ENCODE measurements at regions not wholly inside any gene's neighbourhood (a gene's known extent, or its start where the extent isn't known, plus 50 kb on each side); places are given as distances from the start of the nearest gene placed in this dataset.
"Not testable (repeated sequence)": the region's sequence is repeated elsewhere in the genome, so short reads cannot be mapped to it uniquely, and the experiment has no call there.

DNA sequence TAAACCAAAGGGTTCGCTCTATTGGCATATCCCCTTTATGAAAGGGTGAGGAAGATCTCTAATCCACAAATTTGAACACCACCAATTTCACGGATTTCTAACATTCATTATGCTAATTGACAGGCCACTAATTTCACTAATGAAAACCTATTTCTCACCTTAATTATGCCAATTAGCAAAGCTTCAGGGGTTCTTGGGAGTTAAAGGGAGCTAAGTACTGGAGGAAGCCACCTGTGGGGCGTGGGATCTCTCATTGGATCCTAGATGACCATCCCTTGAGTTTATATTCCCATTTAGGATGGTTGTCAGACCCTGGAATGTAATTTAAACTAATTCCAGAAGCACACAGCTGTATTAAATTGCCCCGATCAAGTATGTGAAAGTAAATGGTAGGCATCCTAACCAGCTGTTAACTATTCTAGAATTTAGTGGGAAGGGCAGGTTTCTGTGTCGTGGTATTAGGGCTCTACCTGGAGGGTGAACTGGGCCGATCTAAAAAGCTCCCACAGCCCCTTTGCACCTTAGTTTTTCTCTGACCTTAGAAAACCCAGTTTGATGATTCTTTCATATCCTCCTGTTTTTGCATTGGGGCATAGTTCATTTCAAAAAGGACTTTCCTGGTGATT is 77.1 kb downstream of the C9orf152 start:
- peak overlapping the region in 3 of 4 donors; percentile 12 to 83 (median 76) for H3K27ac ChIP-seq
- no peak overlapping the region for H3K4me3 ChIP-seq

DNA sequence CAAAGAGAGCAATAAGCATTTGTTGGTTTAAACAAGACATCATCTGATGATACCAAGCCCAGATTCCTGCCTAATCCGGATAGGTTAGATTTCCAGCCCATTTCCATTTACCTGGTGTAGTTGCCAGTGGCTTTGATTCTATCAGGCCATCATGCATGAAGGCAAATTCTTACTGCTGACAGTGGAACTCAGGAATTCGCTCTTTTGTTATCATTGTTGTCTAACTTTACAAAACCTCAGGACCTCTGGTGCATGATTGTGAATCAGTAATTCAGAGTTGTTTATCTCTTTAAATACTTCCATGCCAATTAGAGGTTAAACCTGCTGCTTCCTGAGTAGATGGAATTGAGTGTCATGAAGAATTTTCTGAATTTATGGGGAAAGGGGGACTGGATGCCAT is 76.5 kb downstream of the C9orf152 start:
- peaks cover 0 to 28% (median 0%) of the 10 kb centered on the region in 4 donors for H3K4me1 ChIP-seq
- no peaks in the 10 kb centered on the region for H3K27me3 ChIP-seq
- no peaks in the 10 kb centered on the region for H3K9me3 ChIP-seq
- no peaks in the 10 kb centered on the region for H3K36me3 ChIP-seq
- TF ChIP-seq POLR2A (IDR thresholded peaks at IDR 0.05) = no peak
- TF ChIP-seq, protein P1, sequence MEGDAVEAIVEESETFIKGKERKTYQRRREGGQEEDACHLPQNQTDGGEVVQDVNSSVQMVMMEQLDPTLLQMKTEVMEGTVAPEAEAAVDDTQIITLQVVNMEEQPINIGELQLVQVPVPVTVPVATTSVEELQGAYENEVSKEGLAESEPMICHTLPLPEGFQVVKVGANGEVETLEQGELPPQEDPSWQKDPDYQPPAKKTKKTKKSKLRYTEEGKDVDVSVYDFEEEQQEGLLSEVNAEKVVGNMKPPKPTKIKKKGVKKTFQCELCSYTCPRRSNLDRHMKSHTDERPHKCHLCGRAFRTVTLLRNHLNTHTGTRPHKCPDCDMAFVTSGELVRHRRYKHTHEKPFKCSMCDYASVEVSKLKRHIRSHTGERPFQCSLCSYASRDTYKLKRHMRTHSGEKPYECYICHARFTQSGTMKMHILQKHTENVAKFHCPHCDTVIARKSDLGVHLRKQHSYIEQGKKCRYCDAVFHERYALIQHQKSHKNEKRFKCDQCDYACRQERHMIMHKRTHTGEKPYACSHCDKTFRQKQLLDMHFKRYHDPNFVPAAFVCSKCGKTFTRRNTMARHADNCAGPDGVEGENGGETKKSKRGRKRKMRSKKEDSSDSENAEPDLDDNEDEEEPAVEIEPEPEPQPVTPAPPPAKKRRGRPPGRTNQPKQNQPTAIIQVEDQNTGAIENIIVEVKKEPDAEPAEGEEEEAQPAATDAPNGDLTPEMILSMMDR (IDR thresholded peaks at IDR 0.05) = no peak
- peak overlapping the region in 1 of 4 donors; percentile 76 for H3K27ac ChIP-seq
- H3K4me3 ChIP-seq = no peak overlapping the region
- DNase-seq = no peak

More for the DNA sequence above, 77.1 kb downstream of the C9orf152 start:
- peaks cover 0 to 28% (median 0%) of the 10 kb centered on the region in 4 donors for H3K4me1 ChIP-seq
- no peaks in the 10 kb centered on the region for H3K27me3 ChIP-seq
- TF ChIP-seq POLR2A (IDR thresholded peaks at IDR 0.05) = no peak
- TF ChIP-seq, protein P1 (IDR thresholded peaks at IDR 0.05) = no peak
- no peaks in the 10 kb centered on the region for H3K9me3 ChIP-seq
- H3K36me3 ChIP-seq = no peaks in the 10 kb centered on the region
- no peak for DNase-seq

DNA sequence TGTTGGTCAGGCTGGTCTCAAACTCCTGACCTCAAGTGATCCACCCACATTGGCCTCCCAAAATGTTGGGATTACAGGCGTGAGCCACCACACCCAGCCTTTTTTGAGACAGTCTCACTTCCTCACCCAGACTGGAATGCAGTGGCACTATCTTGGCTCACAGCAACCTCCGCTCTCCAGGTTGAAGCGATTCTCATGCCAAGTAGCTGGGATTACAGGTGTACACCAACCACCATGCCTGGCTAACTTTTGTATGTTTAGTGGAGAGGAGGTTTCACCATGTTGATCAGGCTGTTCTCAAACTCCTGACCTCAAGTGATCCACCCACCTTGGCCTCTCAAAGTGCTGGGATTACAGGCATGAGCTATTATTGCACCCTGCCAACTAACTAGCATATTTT is 75.4 kb downstream of the C9orf152 start:
- not testable (repeated sequence) for H3K36me3 ChIP-seq, H3K4me3 ChIP-seq, DNase-seq, H3K9me3 ChIP-seq, H3K27me3 ChIP-seq
- peaks cover 0 to 27% (median 0%) of the 10 kb centered on the region in 4 donors for H3K4me1 ChIP-seq
- H3K27ac ChIP-seq = peak overlapping the region in 1 of 4 donors; percentile 52

DNA sequence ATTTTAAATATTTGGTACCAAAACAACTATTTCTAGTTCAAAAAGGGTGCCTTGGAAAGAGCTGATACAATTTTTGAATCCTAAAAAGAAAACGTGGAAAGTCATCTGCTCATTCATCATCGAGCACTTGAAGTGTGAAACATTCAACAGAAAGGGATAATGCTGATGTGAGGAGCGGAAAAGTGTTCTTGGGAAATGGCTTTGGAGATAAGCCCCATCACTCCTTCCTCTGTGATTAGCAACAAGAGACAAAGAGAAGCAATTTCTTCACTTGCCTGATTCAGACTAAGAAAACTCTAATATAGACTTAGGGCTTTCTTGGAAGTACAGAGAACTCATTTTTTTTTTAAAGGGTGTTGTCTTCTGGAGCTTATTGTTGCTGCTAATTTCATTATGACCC is 74.9 kb downstream of the C9orf152 start:
- Histone ChIP-seq H3K4me3 (no peak overlapping the region), H3K27ac (no peak overlapping the region), H3K9me3 (no peaks in the 10 kb centered on the region), H3K4me1 (peaks cover 0 to 23% (median 0%) of the 10 kb centered on the region in 4 donors), H3K27me3 (no peaks in the 10 kb centered on the region), H3K36me3 (no peaks in the 10 kb centered on the region)
- TF ChIP-seq, protein P1 (IDR thresholded peaks at IDR 0.05) = no peak
- no peak for TF ChIP-seq POLR2A (IDR thresholded peaks at IDR 0.05)
- DNase-seq = no peak

DNA sequence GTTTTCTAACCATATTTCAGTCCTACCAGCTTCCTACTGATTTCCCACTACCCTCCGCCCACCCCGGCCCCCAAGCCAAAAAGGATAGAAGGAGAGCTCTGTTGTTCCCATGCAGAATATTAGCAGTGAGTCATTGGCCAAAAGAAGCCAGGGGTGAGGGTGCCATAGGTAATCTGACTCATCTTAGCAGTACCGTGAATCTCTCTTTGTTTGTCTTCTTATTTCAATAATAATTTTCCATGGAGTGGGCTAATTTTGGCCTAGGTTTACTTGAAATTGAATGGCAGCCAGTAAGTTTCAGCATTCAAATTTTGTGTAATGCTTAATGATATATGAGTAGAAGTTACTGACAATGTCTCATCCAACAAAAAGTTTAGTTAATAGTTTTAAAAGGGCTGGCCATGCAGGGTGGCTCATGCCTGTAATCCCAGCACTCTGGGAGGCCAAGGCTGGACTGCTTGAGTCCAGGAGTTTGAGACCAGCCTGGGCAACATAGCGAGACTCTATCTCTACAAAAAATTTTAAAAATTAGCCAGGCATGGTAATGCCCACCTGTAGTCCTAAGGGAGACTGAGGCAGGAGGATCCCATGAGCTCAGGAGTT is 74.2 kb downstream of the C9orf152 start:
- TF ChIP-seq POLR2A (IDR thresholded peaks at IDR 0.05) = no peak
- TF ChIP-seq, protein P1 (IDR thresholded peaks at IDR 0.05) = no peak
- Histone ChIP-seq H3K27ac (no peak overlapping the region), H3K36me3 (no peaks in the 10 kb centered on the region), H3K27me3 (no peaks in the 10 kb centered on the region), H3K9me3 (no peaks in the 10 kb centered on the region), H3K4me1 (peaks cover 0 to 19% (median 0%) of the 10 kb centered on the region in 4 donors), H3K4me3 (no peak overlapping the region)
- DNase-seq = no peak

DNA sequence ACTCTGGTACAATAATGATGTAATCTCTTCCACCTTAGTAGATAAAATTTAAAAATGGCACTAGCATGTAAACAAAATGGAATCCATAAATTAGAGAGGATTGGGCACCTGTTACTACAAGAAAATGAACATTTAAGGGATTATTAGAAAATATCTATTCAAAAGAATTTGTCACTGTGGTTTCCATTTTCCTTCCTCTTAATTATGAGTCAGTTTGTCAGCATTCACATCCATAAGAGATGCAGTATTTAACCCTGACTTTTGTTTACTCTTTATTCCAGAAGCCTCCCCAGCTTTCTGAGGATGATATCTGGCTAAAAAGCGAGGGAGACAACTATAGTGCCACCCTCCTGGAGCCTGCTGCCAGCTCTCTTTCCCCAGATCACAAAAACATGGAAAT is 72.1 kb downstream of the C9orf152 start:
- Histone ChIP-seq H3K36me3 (no peaks in the 10 kb centered on the region), H3K4me1 (peaks cover 0 to 9% (median 0%) of the 10 kb centered on the region in 4 donors), H3K27me3 (no peaks in the 10 kb centered on the region), H3K9me3 (no peaks in the 10 kb centered on the region), H3K27ac (no peak overlapping the region), H3K4me3 (no peak overlapping the region)
- DNase-seq = no peak
- TF ChIP-seq, protein P1 (IDR thresholded peaks at IDR 0.05) = no peak
- no peak for TF ChIP-seq POLR2A (IDR thresholded peaks at IDR 0.05)
